GM12878 (cell line): ENCODE measurements at regions not wholly inside any gene's neighbourhood (a gene's known extent, or its start where the extent isn't known, plus 50 kb on each side); places are given as distances from the start of the nearest gene placed in this dataset.
A peak's percentile ranks its signal among the peaks of the same experiment; 100 is the strongest.

ENCODE experiments used
- ATAC-seq: fragments of 200-7000 bp; cut with Tn5 transposase; 3 replicates; pipeline ENCODE4 v1.9.1; 2020; ENCODE audit warnings: mild to moderate bottlenecking, moderate library complexity
- BruUV-seq: library from RNA; stranded (reverse); fragments of 400-500 nt; replicated peaks from 2 replicates; lab custom pipeline; 2021; lab: Mats Ljungman, UMichigan
- CTCF ChIA-PET: fragments of 300-600 bp; sonication (Branson Sonifier 250); formaldehyde crosslinking; extraction: SDS; loops from one replicate; lab custom pipeline; 2021; ENCODE audit warnings: inconsistent platforms; lab: Yijun Ruan, JAX
- POLR2A ChIA-PET: fragments of 350-600 bp; formaldehyde crosslinking; extraction: SDS; loops from one replicate; lab custom pipeline; 2021; ENCODE audit warnings: inconsistent platforms; lab: Charles Lee
- RAD21 ChIA-PET: fragments of 300-600 bp; sonication (Branson Sonifier 250); formaldehyde crosslinking; loops from one replicate; lab custom pipeline; 2023; ENCODE audit warnings: antibody characterized with exemption; ENCODE audit not compliant: unreplicated experiment; lab: Charles Lee
- SMC1A ChIA-PET: fragments of 300-600 bp; sonication (Branson Sonifier 250); formaldehyde crosslinking; loops from one replicate; lab custom pipeline; 2023; ENCODE audit not compliant: unreplicated experiment, uncharacterized antibody; lab: Charles Lee
- DNase-seq: peaks from one replicate; pipeline ENCODE4 v3.0.0-alpha.2; 2011; ENCODE audit warnings: low read depth, low spot score
- FAIRE-seq: peaks from 3 replicates; lab custom pipeline; 2011; peaks lifted over from hg19 to GRCh38; lab: Jason Lieb, UNC
- H2AFZ ChIP-seq: 2 replicates; pipeline ENCODE4 v1.6.0; 2011; ENCODE audit warnings: low read depth, low read length, control low read depth; ENCODE audit not compliant: control insufficient read depth
- H3K27ac ChIP-seq: 2 replicates; pipeline ENCODE4 v1.5.1; 2011; ENCODE audit warnings: control low read depth; ENCODE audit not compliant: control insufficient read depth, insufficient read depth
- H3K27me3 ChIP-seq, 2 experiments: replicated peaks in 1 of 2; 2 replicates each; pipeline versions ENCODE4 v1.6.0 to v1.6.1; 2011; ENCODE audit warnings: low read length in 1 of 2; ENCODE audit not compliant: control insufficient read depth in 2 of 2, insufficient read depth in 2 of 2
- H3K36me3 ChIP-seq, 2 experiments: 2 replicates each; pipeline ENCODE4 v1.5.1; 2011; ENCODE audit warnings: low read length in 1 of 2; ENCODE audit not compliant: control insufficient read depth in 2 of 2, insufficient read depth in 2 of 2
- H3K4me1 ChIP-seq: 2 replicates; pipeline ENCODE4 v1.6.1; 2011; ENCODE audit warnings: mild to moderate bottlenecking, low read length, moderate library complexity, mixed read lengths; ENCODE audit not compliant: control insufficient read depth, insufficient read depth
- H3K4me2 ChIP-seq: 2 replicates; pipeline ENCODE4 v1.6.0; 2011; ENCODE audit warnings: control low read depth; ENCODE audit not compliant: control insufficient read depth, insufficient read depth
- H3K4me3 ChIP-seq: fragments of 200-600 bp; sonication (generic); 2 replicates; pipeline ENCODE4 v1.5.1; 2016
- H3K79me2 ChIP-seq: 2 replicates; pipeline ENCODE4 v1.6.0; 2011; ENCODE audit warnings: low read length; ENCODE audit not compliant: control insufficient read depth, insufficient read depth
- H3K9ac ChIP-seq: 2 replicates; pipeline ENCODE4 v1.8.0; 2011; ENCODE audit warnings: low read length, control low read depth, mixed read lengths; ENCODE audit not compliant: control insufficient read depth, insufficient read depth
- H3K9me3 ChIP-seq: replicated peaks from 3 replicates; pipeline ENCODE4 v1.5.1; 2011; ENCODE audit warnings: mild to moderate bottlenecking, low read length; ENCODE audit not compliant: control insufficient read depth, insufficient read depth
- H4K20me1 ChIP-seq: 2 replicates; pipeline ENCODE4 v1.6.0; 2011; ENCODE audit not compliant: control insufficient read depth, insufficient read depth
- BACH1 ChIP-seq: fragments of 450-650 bp; IDR thresholded peaks from 2 replicates; pipeline ENCODE4 v1.6.1; 2017; ENCODE audit warnings: mild to moderate bottlenecking, borderline replicate concordance
- GABPA ChIP-seq: IDR thresholded peaks from 2 replicates; pipeline ENCODE4 v1.6.1; 2014; ENCODE audit warnings: antibody characterized with exemption, low read depth, mild to moderate bottlenecking, inconsistent platforms
- KDM1A ChIP-seq: fragments of 200-600 bp; sonication (generic); IDR thresholded peaks from 2 replicates; pipeline ENCODE4 v1.6.1; 2016; ENCODE audit warnings: borderline replicate concordance
- SP1 ChIP-seq: IDR thresholded peaks from one replicate; pipeline ENCODE4 v1.6.1; 2011; ENCODE audit warnings: low read depth, low read length
- STAT3 ChIP-seq: IDR thresholded peaks from 2 replicates; pipeline ENCODE4 v1.6.1; 2011; ENCODE audit warnings: low read depth, low read length, improper control_type of control experiment
- SUZ12 ChIP-seq: fragments of 200-600 bp; sonication (generic); IDR thresholded peaks from one replicate; pipeline ENCODE4 v1.6.1; 2018; ENCODE audit warnings: antibody characterized with exemption, mild to moderate bottlenecking; ENCODE audit not compliant: unreplicated experiment
- TCF7 ChIP-seq: IDR thresholded peaks from 2 replicates; pipeline ENCODE4 v1.6.1; 2014; ENCODE audit warnings: antibody characterized with exemption, borderline replicate concordance
- ZNF207 ChIP-seq: fragments of 450-650 bp; IDR thresholded peaks from 2 replicates; pipeline ENCODE4 v1.6.1; 2014; ENCODE audit warnings: antibody characterized with exemption, mild to moderate bottlenecking, borderline replicate concordance
- WGBS: methylation state at CpG from one replicate; pipeline ENCODE4 v1.1.6; 2016; ENCODE audit warnings: low lambda C conversion rate; ENCODE audit not compliant: insufficient replicate concordance, insufficient coverage; ENCODE audit errors: missing lambda C conversion rate; 5-methylcytosine and 5-hydroxymethylcytosine counted together
- in situ Hi-C: fragments of 300-500 bp; cut with MboI; formaldehyde crosslinking; loops from 9 replicates; pipeline ENCODE4 v1.14.3; 2018; ENCODE audit warnings: mixed read lengths
- intact Hi-C: fragments of 100-400 bp; cut with micrococcal nuclease; formaldehyde crosslinking; loops from one replicate; pipeline ENCODE4 v1.14.2; 2022; ENCODE audit not compliant: unreplicated experiment

- TF ChIP-seq KDM1A (no peak), ZNF207 (no peak), STAT3 (no peak), SP1 (no peak), GABPA (no peak)
Observed at GRCh38 chr12:11593013-11593412, 56.5 kb upstream of the ETV6 start (continued).

GRCh38 chr12:11595080-11595479, 54.4 kb upstream of the ETV6 start:
- no peak overlapping the region for H3K27ac ChIP-seq
- no peak overlapping the region for H3K4me2 ChIP-seq
- ChIA-PET POLR2A (no interaction called here), SMC1A (interaction anchor here (0.6 to 2.0 kb wide), 4 partner anchors 12 to 144 kb away, joined by 3 to 8 read pairs (median 5); no protein-coding TSS in a partner anchor)
- FAIRE-seq (no peak), DNase-seq (no peak)
- no peaks in the 10 kb centered on the region for H4K20me1 ChIP-seq
- H3K9me3 ChIP-seq = no peaks in the 10 kb centered on the region
- no peaks in the 10 kb centered on the region for H3K79me2 ChIP-seq
- no peaks in the 10 kb centered on the region for H3K36me3 ChIP-seq
- in situ Hi-C loops (no loop called here), intact Hi-C loops (no loop called here)
- 58% methylated on average over 3 of the region's 3 CpGs for WGBS
- H2AFZ ChIP-seq = peak overlapping the region; percentile 4; the same call in 1 of the 2 replicates
- TF ChIP-seq BACH1 = no peak
- TF ChIP-seq TCF7 = no peak
- TF ChIP-seq SUZ12 = no peak
- TF ChIP-seq, all 136 proteins: peak for 0
- no peak overlapping the region for H3K9ac ChIP-seq
- H3K4me1 ChIP-seq = no peaks in the 10 kb centered on the region; the same call in 1 of the 2 replicates
- RAD21 ChIA-PET = interaction anchor here (0.9 to 1.5 kb wide), 2 partner anchors 60 to 438 kb away, joined by 3 read pairs; no protein-coding TSS in a partner anchor
- H3K4me3 ChIP-seq = no peak overlapping the region
- no TSS peak for BruUV-seq
- H3K27me3 ChIP-seq = no peaks in the 10 kb centered on the region
- ATAC-seq = no peak
- CTCF ChIA-PET = interaction anchor here (0.6 to 1.2 kb wide), 3 partner anchors 14 to 730 kb away, joined by 3 to 6 read pairs (median 3); no protein-coding TSS in a partner anchor
